ENCODE measurements at regions not wholly inside any gene's neighbourhood (a gene's known extent, or its start where the extent isn't known, plus 50 kb on each side); places are given as distances from the start of the nearest gene placed in this dataset.

GRCh38 chr13:67877031-67877430, 646.9 kb upstream of the PCDH9 start:
- DNase-seq = no peak

- no peak for DNase-seq
Measured at GRCh38 chr13:67867206-67867605, 637.1 kb upstream of the PCDH9 start.

- no peak for DNase-seq
Measured at GRCh38 chr13:67860315-67860714, 630.2 kb upstream of the PCDH9 start.

- DNase-seq = no peak
Measured at GRCh38 chr13:67859904-67860303, 629.8 kb upstream of the PCDH9 start.

- DNase-seq = no peak
Measured at GRCh38 chr13:67857581-67858310, 627.6 kb upstream of the PCDH9 start.

- DNase-seq = no peak
Measured at GRCh38 chr13:67856955-67857354, 626.8 kb upstream of the PCDH9 start.

GRCh38 chr13:67855741-67856238, 625.7 kb upstream of the PCDH9 start:
- peak; percentile 24 for DNase-seq

GRCh38 chr13:67854990-67855389, 624.9 kb upstream of the PCDH9 start:
- DNase-seq = no peak

GRCh38 chr13:67844574-67844973, 614.4 kb upstream of the PCDH9 start:
- DNase-seq = no peak

- no peak for DNase-seq
Measured at GRCh38 chr13:67841071-67841470, 610.9 kb upstream of the PCDH9 start.

- DNase-seq = no peak
Measured at GRCh38 chr13:67833564-67833963, 603.4 kb upstream of the PCDH9 start.

GRCh38 chr13:67829641-67830040, 599.5 kb upstream of the PCDH9 start:
- peak; percentile 2 for DNase-seq

- DNase-seq = peak; percentile 20
Measured at GRCh38 chr13:67827992-67828391, 597.9 kb upstream of the PCDH9 start.

- no peak for DNase-seq
Measured at GRCh38 chr13:67821606-67822005, 591.5 kb upstream of the PCDH9 start.

GRCh38 chr13:67806796-67807195, 576.7 kb upstream of the PCDH9 start:
- peak; percentile 8 for DNase-seq

- DNase-seq = no peak
Measured at GRCh38 chr13:67803118-67803517, 573.0 kb upstream of the PCDH9 start.

GRCh38 chr13:67792151-67792676, 562.1 kb upstream of the PCDH9 start:
- DNase-seq = no peak

- no peak for DNase-seq
Measured at GRCh38 chr13:67791047-67791446, 560.9 kb upstream of the PCDH9 start.

- DNase-seq = no peak
Measured at GRCh38 chr13:67776151-67776550, 546.0 kb upstream of the PCDH9 start.

GRCh38 chr13:67775359-67775758, 545.2 kb upstream of the PCDH9 start:
- DNase-seq = no peak

- DNase-seq = no peak
Measured at GRCh38 chr13:67772807-67773453, 542.8 kb upstream of the PCDH9 start.

- no peak for DNase-seq
Measured at GRCh38 chr13:67771106-67771505, 541.0 kb upstream of the PCDH9 start.

- no peak for DNase-seq
Measured at GRCh38 chr13:67769987-67770341, 539.8 kb upstream of the PCDH9 start.

Measured in fibroblast of skin of abdomen (primary cell).